H9 (cell line): ENCODE measurements at regions not wholly inside any gene's neighbourhood (a gene's known extent, or its start where the extent isn't known, plus 50 kb on each side); places are given as distances from the start of the nearest gene placed in this dataset.

ENCODE experiments used
- DNase-seq: peaks from one replicate; pipeline ENCODE4 v3.0.0-alpha.2; 2017
- H2AFZ ChIP-seq: one replicate; pipeline ENCODE4 v1.6.1; 2013; ENCODE audit warnings: mild to moderate bottlenecking, low read length, control low read depth, moderate library complexity
- H2AK5ac ChIP-seq: 2 replicates; pipeline ENCODE4 v1.6.1; 2013; ENCODE audit warnings: low read length, control low read depth, mixed read lengths; ENCODE audit not compliant: insufficient read length
- H2BK120ac ChIP-seq: one replicate; pipeline ENCODE4 v1.6.1; 2013; ENCODE audit warnings: low read depth, mild to moderate bottlenecking, low read length, control low read depth, inconsistent platforms; ENCODE audit not compliant: poor library complexity, severe bottlenecking
- H2BK12ac ChIP-seq: 2 replicates; pipeline ENCODE4 v1.6.1; 2013; ENCODE audit warnings: low read length, control low read depth, mixed read lengths, low read depth; ENCODE audit not compliant: insufficient read length
- H2BK15ac ChIP-seq: 2 replicates; pipeline ENCODE4 v1.6.1; 2013; ENCODE audit warnings: low read depth, low read length, control low read depth
- H2BK20ac ChIP-seq: one replicate; pipeline ENCODE4 v1.6.1; 2013; ENCODE audit warnings: low read depth, mild to moderate bottlenecking, low read length, control low read depth, inconsistent platforms; ENCODE audit not compliant: poor library complexity, severe bottlenecking
- H2BK5ac ChIP-seq: 2 replicates; pipeline ENCODE4 v1.6.1; 2013; ENCODE audit warnings: low read length, control low read depth, mixed read lengths; ENCODE audit not compliant: insufficient read length
- H3K14ac ChIP-seq: 2 replicates; pipeline ENCODE4 v1.6.1; 2013; ENCODE audit warnings: low read length, control low read depth; ENCODE audit not compliant: insufficient read depth
- H3K18ac ChIP-seq: 2 replicates; pipeline ENCODE4 v1.6.1; 2013; ENCODE audit warnings: low read depth, mild to moderate bottlenecking, mixed read lengths, low read length, control low read depth; ENCODE audit not compliant: insufficient read length
- H3K23ac ChIP-seq: 2 replicates; pipeline ENCODE4 v1.6.1; 2013; ENCODE audit warnings: low read length, control low read depth, mixed read lengths, low read depth; ENCODE audit not compliant: insufficient read length
- H3K23me2 ChIP-seq: 2 replicates; pipeline ENCODE4 v1.6.1; 2013; ENCODE audit warnings: low read depth, mild to moderate bottlenecking, mixed read lengths, low read length, control low read depth; ENCODE audit not compliant: insufficient read length, poor library complexity, severe bottlenecking
- H3K27ac ChIP-seq: 2 replicates; pipeline ENCODE4 v1.5.1; 2013; ENCODE audit warnings: low read length, control low read depth, mixed read lengths, low read depth; ENCODE audit not compliant: insufficient read length
- H3K27me3 ChIP-seq: 2 replicates; pipeline ENCODE4 v1.6.1; 2013; ENCODE audit warnings: low read length, control low read depth, inconsistent platforms; ENCODE audit not compliant: insufficient read depth
- H3K4ac ChIP-seq: 2 replicates; pipeline ENCODE4 v1.6.1; 2013; ENCODE audit warnings: low read depth, mild to moderate bottlenecking, control low read depth, inconsistent platforms, low read length, moderate library complexity
- H3K4me1 ChIP-seq: 2 replicates; pipeline ENCODE4 v1.6.1; 2013; ENCODE audit warnings: low read length, control low read depth, inconsistent platforms; ENCODE audit not compliant: insufficient read depth
- H3K4me2 ChIP-seq: 2 replicates; pipeline ENCODE4 v1.6.1; 2013; ENCODE audit warnings: low read length, control low read depth, mixed read lengths; ENCODE audit not compliant: insufficient read length, insufficient read depth
- H3K56ac ChIP-seq: 2 replicates; pipeline ENCODE4 v1.6.1; 2013; ENCODE audit warnings: low read depth, mild to moderate bottlenecking, mixed read lengths, low read length, control low read depth; ENCODE audit not compliant: insufficient read length
- H3K79me1 ChIP-seq: 2 replicates; pipeline ENCODE4 v1.6.1; 2013; ENCODE audit warnings: low read depth, mild to moderate bottlenecking, moderate library complexity, low read length, control low read depth, inconsistent platforms; ENCODE audit not compliant: insufficient read depth, poor library complexity, severe bottlenecking
- H3K79me2 ChIP-seq: 2 replicates; pipeline ENCODE4 v1.6.1; 2013; ENCODE audit warnings: low read length, control low read depth, inconsistent platforms; ENCODE audit not compliant: insufficient read depth
- H3K9ac ChIP-seq: 2 replicates; pipeline ENCODE4 v1.6.1; 2013; ENCODE audit warnings: low read length, control low read depth, mixed read lengths; ENCODE audit not compliant: insufficient read length; ENCODE audit errors: extremely low read depth
- H3K9me3 ChIP-seq: one replicate; pipeline ENCODE4 v1.6.1; 2013; ENCODE audit warnings: low read depth, low read length, inconsistent platforms; ENCODE audit not compliant: control insufficient read depth
- H3T11ph ChIP-seq: one replicate; pipeline ENCODE4 v1.6.1; 2013; ENCODE audit warnings: mild to moderate bottlenecking, low read length, control low read depth, inconsistent platforms
- H4K20me1 ChIP-seq: one replicate; pipeline ENCODE4 v1.6.1; 2013; ENCODE audit not compliant: control insufficient read depth, insufficient read length, insufficient read depth
- H4K5ac ChIP-seq: 2 replicates; pipeline ENCODE4 v1.6.1; 2013; ENCODE audit warnings: low read depth, mild to moderate bottlenecking, mixed read lengths, low read length, control low read depth; ENCODE audit not compliant: insufficient read length
- H4K8ac ChIP-seq: replicated peaks from 2 replicates; pipeline ENCODE4 v1.6.1; 2013; ENCODE audit warnings: low read length, control low read depth, mixed read lengths, low read depth; ENCODE audit not compliant: insufficient read length
- H4K91ac ChIP-seq: 2 replicates; pipeline ENCODE4 v1.6.1; 2013; ENCODE audit warnings: low read depth, mild to moderate bottlenecking, moderate library complexity, mixed read lengths, low read length, control low read depth; ENCODE audit not compliant: insufficient read length
- H3K27ac Mint-ChIP-seq, 3 experiments: 2 replicates in 2 of 3; 3 replicates in 1 of 3; pipeline ENCODE4 v1.8.0; 2020 to 2021; ENCODE audit warnings: mixed read lengths in 3 of 3, mild to moderate bottlenecking in 1 of 3, moderate library complexity in 1 of 3
- H3K27me3 Mint-ChIP-seq: 2 replicates; pipeline ENCODE4 v1.8.0; 2021; ENCODE audit warnings: low read depth, mild to moderate bottlenecking, moderate library complexity, mixed read lengths
- H3K36me3 Mint-ChIP-seq, 3 experiments: 2 replicates in 2 of 3; 3 replicates in 1 of 3; pipeline ENCODE4 v1.8.0; 2020 to 2021; ENCODE audit warnings: low read depth in 3 of 3, mixed read lengths in 3 of 3; ENCODE audit not compliant: insufficient read depth in 1 of 3
- H3K4me1 Mint-ChIP-seq, 2 experiments: 2 replicates each; pipeline ENCODE4 v1.8.0; 2020; ENCODE audit warnings: mixed read lengths in 2 of 2
- H3K4me3 Mint-ChIP-seq, 2 experiments: 2 replicates in 1 of 2; 3 replicates in 1 of 2; pipeline ENCODE4 v1.8.0; 2020 to 2021; ENCODE audit warnings: mild to moderate bottlenecking in 2 of 2, mixed read lengths in 2 of 2, moderate library complexity in 1 of 2
- H3K9me3 Mint-ChIP-seq, 2 experiments: 2 replicates in 1 of 2; 3 replicates in 1 of 2; pipeline ENCODE4 v1.8.0; 2020; ENCODE audit warnings: mild to moderate bottlenecking in 2 of 2, mixed read lengths in 2 of 2, moderate library complexity in 1 of 2
- WGBS: extraction: QIAGEN DNeasy Blood & Tissue Kit; methylation state at CpG from one replicate; pipeline ENCODE4 v1.1.7; 2013; ENCODE audit warnings: missing lambda C conversion rate, low lambda C conversion rate, mixed read lengths; ENCODE audit not compliant: insufficient read length; ENCODE audit errors: extremely low coverage; 5-methylcytosine and 5-hydroxymethylcytosine counted together
- TF ChIP-seq, protein P1 (sequence below): fragments of 200-600 bp; sonication (generic); conservative IDR thresholded peaks from 3 replicates; pipeline ENCODE4 v1.8.0; 2021; ENCODE audit warnings: antibody characterized with exemption, mild to moderate bottlenecking

DNA sequence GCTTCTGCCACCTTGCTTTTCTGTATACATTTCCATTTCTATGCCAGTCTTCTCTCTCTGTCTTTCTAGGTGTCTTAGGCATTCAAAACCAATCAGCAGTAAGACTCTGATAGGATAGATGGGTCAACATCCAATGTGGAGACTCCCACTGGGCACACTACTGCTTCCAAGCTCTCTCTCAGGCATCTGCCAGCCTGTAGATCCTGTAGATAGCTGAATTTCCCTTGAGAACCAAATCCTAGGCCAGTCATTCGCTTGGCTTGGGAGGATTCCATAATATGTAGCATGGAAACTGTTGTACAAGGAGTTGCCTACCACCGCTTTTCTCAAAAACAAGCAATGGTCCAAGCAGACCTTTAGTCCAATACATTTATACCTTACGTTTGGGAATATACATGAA lies 262.8 kb upstream of the RARB start:
- Histone ChIP-seq H3K4me1 (no peaks in the 10 kb centered on the region), H3K18ac (no peak overlapping the region), H2BK120ac (no peak overlapping the region), H3K56ac (no peak overlapping the region), H2BK15ac (no peak overlapping the region), H4K91ac (no peak overlapping the region), H3K14ac (no peak overlapping the region), H3K27ac (no peak overlapping the region), H3K79me1 (no peaks in the 10 kb centered on the region), H4K5ac (no peak overlapping the region), H3K4ac (no peak overlapping the region), H3K27me3 (no peaks in the 10 kb centered on the region), H2BK20ac (no peak overlapping the region), H2AFZ (no peak overlapping the region), H4K20me1 (no peaks in the 10 kb centered on the region), H3K79me2 (no peaks in the 10 kb centered on the region), H3K9ac (no peak overlapping the region), H3K4me2 (no peak overlapping the region), H3K9me3 (no peaks in the 10 kb centered on the region), H2AK5ac (no peak overlapping the region), H2BK12ac (no peak overlapping the region), H3K23me2 (no peaks in the 10 kb centered on the region), H3T11ph (no peak overlapping the region), H4K8ac (no peak overlapping the region), H2BK5ac (no peak overlapping the region), H3K23ac (no peak overlapping the region)
- WGBS, result no CpG with 5 or more reads among the region's 3 CpGs
- DNase-seq, result no peak
- Mint-ChIP-seq H3K4me1 (peaks cover 3% of the 10 kb centered on the region in 2 experiments; a peak in 3 of 4 replicates), H3K27me3 (no peaks in the 10 kb centered on the region), H3K4me3 (no peak overlapping the region), H3K27ac (no peak overlapping the region; a peak in 1 of 7 replicates), H3K36me3 (peaks cover 8 to 14% (median 10%) of the 10 kb centered on the region in 3 experiments), H3K9me3 (peaks cover 10 to 11% of the 10 kb centered on the region in 2 experiments; a peak in 4 of 5 replicates)
- TF ChIP-seq, protein P1, sequence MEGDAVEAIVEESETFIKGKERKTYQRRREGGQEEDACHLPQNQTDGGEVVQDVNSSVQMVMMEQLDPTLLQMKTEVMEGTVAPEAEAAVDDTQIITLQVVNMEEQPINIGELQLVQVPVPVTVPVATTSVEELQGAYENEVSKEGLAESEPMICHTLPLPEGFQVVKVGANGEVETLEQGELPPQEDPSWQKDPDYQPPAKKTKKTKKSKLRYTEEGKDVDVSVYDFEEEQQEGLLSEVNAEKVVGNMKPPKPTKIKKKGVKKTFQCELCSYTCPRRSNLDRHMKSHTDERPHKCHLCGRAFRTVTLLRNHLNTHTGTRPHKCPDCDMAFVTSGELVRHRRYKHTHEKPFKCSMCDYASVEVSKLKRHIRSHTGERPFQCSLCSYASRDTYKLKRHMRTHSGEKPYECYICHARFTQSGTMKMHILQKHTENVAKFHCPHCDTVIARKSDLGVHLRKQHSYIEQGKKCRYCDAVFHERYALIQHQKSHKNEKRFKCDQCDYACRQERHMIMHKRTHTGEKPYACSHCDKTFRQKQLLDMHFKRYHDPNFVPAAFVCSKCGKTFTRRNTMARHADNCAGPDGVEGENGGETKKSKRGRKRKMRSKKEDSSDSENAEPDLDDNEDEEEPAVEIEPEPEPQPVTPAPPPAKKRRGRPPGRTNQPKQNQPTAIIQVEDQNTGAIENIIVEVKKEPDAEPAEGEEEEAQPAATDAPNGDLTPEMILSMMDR, result no peak
